GM12873 (cell line): ENCODE measurements at regions not wholly inside any gene's neighbourhood (a gene's known extent, or its start where the extent isn't known, plus 50 kb on each side); places are given as distances from the start of the nearest gene placed in this dataset.

Experiments used
- TF ChIP-seq, protein P1 (sequence below): IDR thresholded peaks from 2 replicates; pipeline ENCODE4 v1.5.1; 2012; ENCODE audit warnings: low read depth, mild to moderate bottlenecking, moderate library complexity, low read length, control low read depth; ENCODE audit not compliant: insufficient read depth; ENCODE audit errors: missing control alignments

DNA sequence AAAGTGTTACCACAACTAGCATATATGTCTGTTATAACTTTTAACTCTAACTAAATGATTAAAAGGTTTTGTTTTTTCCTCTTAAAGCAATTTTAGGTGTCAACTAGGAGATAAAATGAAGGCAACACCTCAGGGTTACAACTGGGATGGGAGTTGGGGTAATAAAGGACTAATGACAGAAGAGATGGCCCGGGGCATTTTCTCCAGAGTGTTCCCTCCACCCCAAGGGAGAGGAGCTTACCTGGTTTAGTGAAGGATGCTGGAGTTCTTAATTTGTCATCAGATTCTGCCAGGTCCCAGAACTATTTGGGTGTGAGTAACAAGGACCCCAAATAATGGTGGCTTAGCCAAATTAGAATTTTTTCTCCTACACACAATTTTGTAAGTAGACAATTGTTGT is 260.3 kb downstream of the CD109 start:
- TF ChIP-seq, protein P1, sequence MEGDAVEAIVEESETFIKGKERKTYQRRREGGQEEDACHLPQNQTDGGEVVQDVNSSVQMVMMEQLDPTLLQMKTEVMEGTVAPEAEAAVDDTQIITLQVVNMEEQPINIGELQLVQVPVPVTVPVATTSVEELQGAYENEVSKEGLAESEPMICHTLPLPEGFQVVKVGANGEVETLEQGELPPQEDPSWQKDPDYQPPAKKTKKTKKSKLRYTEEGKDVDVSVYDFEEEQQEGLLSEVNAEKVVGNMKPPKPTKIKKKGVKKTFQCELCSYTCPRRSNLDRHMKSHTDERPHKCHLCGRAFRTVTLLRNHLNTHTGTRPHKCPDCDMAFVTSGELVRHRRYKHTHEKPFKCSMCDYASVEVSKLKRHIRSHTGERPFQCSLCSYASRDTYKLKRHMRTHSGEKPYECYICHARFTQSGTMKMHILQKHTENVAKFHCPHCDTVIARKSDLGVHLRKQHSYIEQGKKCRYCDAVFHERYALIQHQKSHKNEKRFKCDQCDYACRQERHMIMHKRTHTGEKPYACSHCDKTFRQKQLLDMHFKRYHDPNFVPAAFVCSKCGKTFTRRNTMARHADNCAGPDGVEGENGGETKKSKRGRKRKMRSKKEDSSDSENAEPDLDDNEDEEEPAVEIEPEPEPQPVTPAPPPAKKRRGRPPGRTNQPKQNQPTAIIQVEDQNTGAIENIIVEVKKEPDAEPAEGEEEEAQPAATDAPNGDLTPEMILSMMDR, result no peak

- TF ChIP-seq, protein P1, result no peak
These were observed 259.8 kb downstream of the CD109 start for GRCh38 chr6:73955800-73956199.

GRCh38 chr6:73954881-73955280 is 258.9 kb downstream of the CD109 start:
- TF ChIP-seq, protein P1, result no peak

- TF ChIP-seq, protein P1, result no peak
These were observed 255.2 kb downstream of the CD109 start for GRCh38 chr6:73951183-73951582.

- TF ChIP-seq, protein P1, result no peak
These were observed 248.1 kb downstream of the CD109 start for GRCh38 chr6:73943930-73944652.

- TF ChIP-seq, protein P1, result no peak
These were observed 247.4 kb downstream of the CD109 start for GRCh38 chr6:73943411-73943810.

GRCh38 chr6:73942592-73943186 is 246.7 kb downstream of the CD109 start:
- TF ChIP-seq, protein P1, result no peak
